ENCODE measurements at regions not wholly inside any gene's neighbourhood (a gene's known extent, or its start where the extent isn't known, plus 50 kb on each side); places are given as distances from the start of the nearest gene placed in this dataset.

DNA sequence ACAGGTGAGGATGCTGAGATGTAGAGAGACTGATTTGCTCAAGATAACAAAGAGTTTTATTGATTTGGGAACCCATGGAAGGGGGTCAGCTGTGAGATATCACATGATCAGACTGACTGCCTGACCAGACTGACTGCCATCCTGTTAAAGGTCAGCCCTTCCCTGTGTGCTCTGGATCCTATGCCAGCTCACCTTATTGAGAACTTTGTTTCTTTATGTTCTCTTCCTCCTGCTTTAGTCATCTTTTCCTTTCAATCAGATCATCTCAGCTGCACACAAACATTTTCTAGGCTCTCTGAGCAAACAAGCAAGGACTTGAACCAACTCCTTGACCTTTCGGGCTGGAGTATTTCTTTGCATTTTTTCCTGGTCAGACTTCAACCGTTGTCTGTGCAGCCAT lies 50.0 kb upstream of the MTPN start:
- Histone ChIP-seq H3K27ac (no peak overlapping the region), H3K4me1 (no peaks in the 10 kb centered on the region)
- intact Hi-C loops (cut with DNase I), result no loop called here

More for the DNA sequence above, 50.0 kb upstream of the MTPN start:
- ATAC-seq, result no peak
- no peak for DNase-seq
- no peak overlapping the region for H3K4me3 ChIP-seq
- TF ChIP-seq, protein P1, sequence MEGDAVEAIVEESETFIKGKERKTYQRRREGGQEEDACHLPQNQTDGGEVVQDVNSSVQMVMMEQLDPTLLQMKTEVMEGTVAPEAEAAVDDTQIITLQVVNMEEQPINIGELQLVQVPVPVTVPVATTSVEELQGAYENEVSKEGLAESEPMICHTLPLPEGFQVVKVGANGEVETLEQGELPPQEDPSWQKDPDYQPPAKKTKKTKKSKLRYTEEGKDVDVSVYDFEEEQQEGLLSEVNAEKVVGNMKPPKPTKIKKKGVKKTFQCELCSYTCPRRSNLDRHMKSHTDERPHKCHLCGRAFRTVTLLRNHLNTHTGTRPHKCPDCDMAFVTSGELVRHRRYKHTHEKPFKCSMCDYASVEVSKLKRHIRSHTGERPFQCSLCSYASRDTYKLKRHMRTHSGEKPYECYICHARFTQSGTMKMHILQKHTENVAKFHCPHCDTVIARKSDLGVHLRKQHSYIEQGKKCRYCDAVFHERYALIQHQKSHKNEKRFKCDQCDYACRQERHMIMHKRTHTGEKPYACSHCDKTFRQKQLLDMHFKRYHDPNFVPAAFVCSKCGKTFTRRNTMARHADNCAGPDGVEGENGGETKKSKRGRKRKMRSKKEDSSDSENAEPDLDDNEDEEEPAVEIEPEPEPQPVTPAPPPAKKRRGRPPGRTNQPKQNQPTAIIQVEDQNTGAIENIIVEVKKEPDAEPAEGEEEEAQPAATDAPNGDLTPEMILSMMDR (IDR thresholded peaks at IDR 0.05), result no peak
- H3K9me3 ChIP-seq, result no peaks in the 10 kb centered on the region
- no peaks in the 10 kb centered on the region for H3K36me3 ChIP-seq
- no peaks in the 10 kb centered on the region for H3K27me3 ChIP-seq

Data from left lung (tissue), 4 donors.